Testis (tissue), 2 donors: ENCODE measurements at regions not wholly inside any gene's neighbourhood (a gene's known extent, or its start where the extent isn't known, plus 50 kb on each side); places are given as distances from the start of the nearest gene placed in this dataset.
"Not testable (repeated sequence)": the region's sequence is repeated elsewhere in the genome, so short reads cannot be mapped to it uniquely, and the experiment has no call there.

Source experiments
- DNase-seq: peaks from one replicate; pipeline ENCODE4 v3.0.0-alpha.2; 2019
- H3K27ac ChIP-seq, 2 donors: fragments of 200-600 bp; sonication (generic); one replicate each; pipeline ENCODE4 v1.5.1; 2019
- H3K27me3 ChIP-seq: fragments of 200-600 bp; sonication (generic); one replicate; pipeline ENCODE4 v1.5.1; 2019
- H3K36me3 ChIP-seq: fragments of 200-600 bp; sonication (generic); one replicate; pipeline ENCODE4 v1.5.1; 2017; ENCODE audit warnings: low read depth; ENCODE audit errors: missing control alignments
- H3K4me1 ChIP-seq: fragments of 200-600 bp; sonication (generic); one replicate; pipeline ENCODE4 v1.5.1; 2019
- H3K4me3 ChIP-seq, 2 donors: fragments of 200-600 bp; sonication (generic); one replicate each; pipeline ENCODE4 v1.5.1; 2017 to 2019
- H3K9me3 ChIP-seq: fragments of 200-600 bp; sonication (generic); one replicate; pipeline ENCODE4 v1.5.1; 2017
- CTCF ChIP-seq, 3 experiments: fragments of 450-650 bp in 2 of 3; fragments of 200-600 bp in 1 of 3; sonication (generic) in 1 of 3; IDR thresholded peaks; one replicate each; pipeline ENCODE4 v1.5.1; 2016 to 2019; ENCODE audit warnings: antibody characterized with exemption in 3 of 3, mild to moderate bottlenecking in 2 of 3, moderate library complexity in 1 of 3
- POLR2A ChIP-seq: fragments of 450-650 bp; IDR thresholded peaks from one replicate; pipeline ENCODE4 v1.6.1; 2017; ENCODE audit warnings: antibody characterized with exemption, mild to moderate bottlenecking, moderate library complexity
- WGBS, 2 donors: methylation state at CpG; one replicate each; pipeline ENCODE4 v1.1.5; 2018; 5-methylcytosine and 5-hydroxymethylcytosine counted together
- intact Hi-C: fragments of 100-400 bp; cut with DNase I; formaldehyde crosslinking; loops from one replicate; pipeline ENCODE4 v1.15.1; 2023; ENCODE audit warnings: low total_unique reads

DNA sequence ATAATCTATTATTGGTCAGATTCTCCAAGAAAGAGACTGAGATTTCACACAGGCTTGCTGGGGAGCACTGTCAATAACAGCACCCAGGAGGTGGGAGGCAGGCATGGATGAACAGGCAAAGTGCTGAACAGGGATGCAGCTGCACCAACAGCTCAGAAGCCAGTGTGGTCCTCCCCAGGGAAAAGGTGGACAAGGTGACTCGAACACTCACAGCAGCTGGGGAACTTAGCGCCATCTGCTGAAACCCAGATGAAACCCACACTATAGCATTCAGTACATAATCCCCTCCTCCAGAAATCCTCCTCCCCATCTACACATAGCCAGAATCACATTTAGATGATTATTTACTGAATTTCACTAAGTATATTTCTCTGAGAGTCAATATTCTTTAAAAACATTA lies 255.2 kb upstream of the WSB1 start:
- DNase-seq: peak; percentile 21
- Histone ChIP-seq H3K4me3 (no peak overlapping the region), H3K27me3 (no peaks in the 10 kb centered on the region), H3K4me1 (no peaks in the 10 kb centered on the region), H3K27ac (no peak overlapping the region), H3K9me3 (no peaks in the 10 kb centered on the region), H3K36me3 (no peaks in the 10 kb centered on the region)
- 20 to 28% methylated on average over 2 of the region's 2 CpGs for WGBS, 2 donors
- peak in 1 of 3 experiments; percentile 13 for TF ChIP-seq CTCF (IDR thresholded peaks at IDR 0.05)
- TF ChIP-seq POLR2A: no peak
- intact Hi-C loops: no loop called here

DNA sequence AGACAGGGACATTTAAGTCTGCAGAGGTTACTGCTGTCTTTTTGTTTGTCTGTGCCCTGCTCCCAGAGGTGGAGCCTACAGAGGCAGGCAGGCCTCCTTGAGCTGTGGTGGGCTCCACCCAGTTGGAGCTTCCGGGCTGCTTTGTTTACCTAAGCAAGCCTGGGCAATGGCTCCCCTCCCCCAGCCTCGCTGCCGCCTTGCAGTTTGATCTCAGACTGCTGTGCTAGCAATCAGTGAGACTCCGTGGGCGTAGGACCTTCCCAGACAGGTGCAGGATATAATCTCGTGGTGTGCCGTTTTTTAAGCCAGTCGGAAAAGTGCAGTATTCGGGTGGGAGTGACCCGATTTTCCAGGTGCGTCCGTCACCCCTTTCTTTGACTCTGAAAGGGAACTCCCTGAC lies 248.9 kb upstream of the WSB1 start:
- H3K36me3 ChIP-seq, intact Hi-C loops, DNase-seq, H3K27ac ChIP-seq, H3K9me3 ChIP-seq, H3K4me3 ChIP-seq, H3K27me3 ChIP-seq, H3K4me1 ChIP-seq: not testable (repeated sequence)
- WGBS, 2 donors: 78 to 80% methylated on average over 11 to 12 of the region's 12 CpGs

DNA sequence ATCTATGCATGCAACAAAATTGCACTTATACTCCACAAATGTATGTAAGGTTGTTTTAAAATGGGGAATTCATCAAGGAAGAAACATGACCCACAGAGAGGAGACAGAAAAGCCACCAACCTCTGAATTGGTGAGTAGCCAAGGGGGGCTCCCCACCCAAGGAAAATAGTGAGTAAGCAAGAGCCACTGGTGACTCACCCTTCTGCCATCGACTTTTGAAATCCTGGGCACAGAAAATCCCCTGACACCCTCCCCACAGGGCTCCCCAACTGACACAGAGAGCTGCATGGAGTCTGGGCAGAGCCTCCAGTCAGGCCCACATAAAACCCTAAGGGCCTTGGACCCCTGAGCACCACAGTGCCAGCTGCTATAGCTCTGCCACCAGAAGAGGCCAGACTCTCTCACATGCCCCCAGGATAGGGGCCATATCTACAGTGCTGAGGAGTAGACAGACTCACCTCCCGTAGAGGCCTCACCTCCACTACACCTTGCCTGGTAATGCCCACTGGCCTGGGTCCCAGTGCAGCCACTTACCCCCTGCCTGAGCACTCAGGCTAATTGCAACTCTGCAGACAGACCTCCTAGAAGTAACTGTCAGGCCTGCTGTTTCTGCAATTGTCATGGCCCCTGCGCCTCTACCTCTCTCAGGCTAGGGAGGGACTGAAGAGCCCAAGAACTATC lies 244.7 kb upstream of the WSB1 start:
- no peak overlapping the region for H3K4me3 ChIP-seq
- H3K9me3 ChIP-seq: no peaks in the 10 kb centered on the region
- TF ChIP-seq POLR2A: no peak
- no peak for TF ChIP-seq CTCF (IDR thresholded peaks at IDR 0.05)
- WGBS, 2 donors: 58 to 60% methylated on average over 3 of the region's 3 CpGs
- H3K27ac ChIP-seq: no peak overlapping the region
- intact Hi-C loops: no loop called here
- H3K27me3 ChIP-seq: no peaks in the 10 kb centered on the region
- no peaks in the 10 kb centered on the region for H3K36me3 ChIP-seq
- no peaks in the 10 kb centered on the region for H3K4me1 ChIP-seq
- no peak for DNase-seq

DNA sequence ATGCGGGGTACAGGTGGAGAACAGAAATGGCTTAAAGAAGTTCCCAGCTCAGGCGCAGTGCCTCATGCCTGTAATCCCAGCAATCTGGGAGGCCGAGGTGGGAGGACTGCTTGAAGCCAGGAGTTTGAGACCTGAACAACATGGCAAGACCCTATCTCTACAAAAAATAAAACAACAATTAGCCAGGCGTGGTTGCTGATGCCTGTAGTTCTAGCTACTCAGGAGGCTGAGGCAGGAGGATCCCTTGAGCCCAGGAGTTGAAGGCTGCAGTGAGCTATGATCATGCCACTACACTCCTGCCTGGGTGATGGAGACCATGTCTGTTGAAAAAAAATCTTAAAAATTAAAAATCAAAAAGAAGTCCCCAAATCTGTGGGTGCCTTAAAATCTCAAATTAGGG lies 228.3 kb upstream of the WSB1 start:
- Histone ChIP-seq H3K4me3 (no peak overlapping the region), H3K9me3 (no peaks in the 10 kb centered on the region), H3K36me3 (no peaks in the 10 kb centered on the region), H3K27me3 (no peaks in the 10 kb centered on the region), H3K4me1 (no peaks in the 10 kb centered on the region), H3K27ac (no peak overlapping the region)
- no peak for DNase-seq
- intact Hi-C loops: no loop called here
- 56 to 73% methylated on average over 4 of the region's 4 CpGs for WGBS, 2 donors
- TF ChIP-seq POLR2A (no peak), CTCF (IDR thresholded peaks at IDR 0.05) (no peak)

DNA sequence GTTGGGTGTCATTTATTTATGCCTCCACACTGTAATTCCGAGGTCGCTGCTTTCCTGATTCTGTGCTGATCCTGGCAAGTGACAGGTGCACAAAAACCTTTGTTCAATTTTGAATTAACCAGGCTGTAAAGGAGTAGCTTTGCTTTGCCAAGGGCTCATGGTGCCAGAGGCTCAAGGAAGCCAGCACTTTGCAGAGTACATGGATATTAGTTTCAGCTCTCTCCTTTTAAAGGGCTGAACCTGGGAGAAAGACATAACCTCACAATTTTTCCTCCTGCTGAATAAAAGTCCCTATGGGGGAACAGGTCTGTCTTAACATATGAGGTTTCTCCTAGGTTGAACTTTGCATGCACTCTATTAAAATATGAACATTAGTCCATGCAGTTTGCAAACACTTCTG lies 227.6 kb upstream of the WSB1 start:
- WGBS, 2 donors: 36 to 47% methylated on average over 2 of the region's 2 CpGs
- H3K4me3 ChIP-seq: no peak overlapping the region
- H3K4me1 ChIP-seq: no peaks in the 10 kb centered on the region
- H3K36me3 ChIP-seq: no peaks in the 10 kb centered on the region
- TF ChIP-seq CTCF (IDR thresholded peaks at IDR 0.05) (no peak), POLR2A (no peak)
- DNase-seq: no peak
- H3K9me3 ChIP-seq: no peaks in the 10 kb centered on the region
- H3K27me3 ChIP-seq: no peaks in the 10 kb centered on the region
- H3K27ac ChIP-seq: no peak overlapping the region
- intact Hi-C loops: no loop called here
